Breast epithelium (tissue), 4 donors: ENCODE measurements at regions not wholly inside any gene's neighbourhood (a gene's known extent, or its start where the extent isn't known, plus 50 kb on each side); places are given as distances from the start of the nearest gene placed in this dataset.

Experiments
- DNase-seq, 2 donors: peaks; one replicate each; pipeline ENCODE4 v3.0.0-alpha.2; 2019; ENCODE audit warnings: low spot score in 2 of 2
- H3K27ac ChIP-seq, 2 donors: fragments of 200-600 bp; sonication (generic) in 1 of 2; one replicate each; pipeline ENCODE4 v1.5.1; 2016 to 2019; ENCODE audit warnings: mild to moderate bottlenecking in 1 of 2
- H3K27me3 ChIP-seq, 2 donors: fragments of 200-600 bp; sonication (generic) in 1 of 2; one replicate each; pipeline versions ENCODE4 v1.5.1 to v1.6.0; 2017 to 2019; ENCODE audit warnings: control low read depth in 1 of 2, mild to moderate bottlenecking in 1 of 2
- H3K36me3 ChIP-seq: fragments of 200-600 bp; one replicate; pipeline ENCODE4 v1.5.1; 2019
- H3K4me1 ChIP-seq, 2 donors: fragments of 200-600 bp; sonication (generic); one replicate each; pipeline ENCODE4 v1.5.1; 2016 to 2019; ENCODE audit warnings: control low read depth in 1 of 2
- H3K4me3 ChIP-seq, 3 donors: fragments of 200-600 bp; sonication (generic); 1 replicate in 2 of 3; 2 replicates in 1 of 3; pipeline ENCODE4 v1.5.1; 2016 to 2019; ENCODE audit warnings: mild to moderate bottlenecking in 3 of 3, moderate library complexity in 2 of 3
- H3K9me3 ChIP-seq, 2 donors: fragments of 200-600 bp; sonication (generic) in 1 of 2; one replicate each; pipeline ENCODE4 v1.5.1; 2016 to 2019; ENCODE audit warnings: control low read depth in 1 of 2
- CTCF ChIP-seq, 3 donors: fragments of 450-650 bp; IDR thresholded peaks; one replicate each; pipeline ENCODE4 v1.5.1; 2016 to 2017; ENCODE audit warnings: antibody characterized with exemption in 3 of 3, mild to moderate bottlenecking in 3 of 3, moderate library complexity in 3 of 3
- POLR2A ChIP-seq: fragments of 450-650 bp; IDR thresholded peaks from one replicate; pipeline ENCODE4 v1.6.1; 2016; ENCODE audit warnings: antibody characterized with exemption, mild to moderate bottlenecking, moderate library complexity
- POLR2AphosphoS5 ChIP-seq, 3 donors: sonication (generic); formaldehyde crosslinking; IDR thresholded peaks; one replicate each; pipeline ENCODE4 v1.6.1; 2017; ENCODE audit warnings: antibody characterized with exemption in 3 of 3
- intact Hi-C: fragments of 100-400 bp; cut with DNase I; formaldehyde crosslinking; loops from one replicate; pipeline ENCODE4 v1.15.1; 2023; ENCODE audit warnings: low total_unique reads

- intact Hi-C loops: no loop called here
- no peaks in the 10 kb centered on the region for H3K9me3 ChIP-seq
- TF ChIP-seq POLR2A (no peak), POLR2AphosphoS5 (IDR thresholded peaks at IDR 0.05) (no peak), CTCF (IDR thresholded peaks at IDR 0.05) (no peak)
- no peak overlapping the region for H3K27ac ChIP-seq
- no peaks in the 10 kb centered on the region for H3K4me1 ChIP-seq
- no peaks in the 10 kb centered on the region for H3K36me3 ChIP-seq
- no peak overlapping the region for H3K4me3 ChIP-seq
- no peak for DNase-seq
- no peaks in the 10 kb centered on the region for H3K27me3 ChIP-seq
These were observed 112.5 kb upstream of the RUNX3 start for GRCh38 chr1:25042331-25043227.

GRCh38 chr1:25041916-25042315 lies 111.8 kb upstream of the RUNX3 start:
- H3K9me3 ChIP-seq: no peaks in the 10 kb centered on the region
- H3K4me3 ChIP-seq: no peak overlapping the region
- H3K27me3 ChIP-seq: no peaks in the 10 kb centered on the region
- H3K27ac ChIP-seq: no peak overlapping the region
- intact Hi-C loops: no loop called here
- no peaks in the 10 kb centered on the region for H3K4me1 ChIP-seq
- TF ChIP-seq CTCF (IDR thresholded peaks at IDR 0.05) (no peak), POLR2A (no peak), POLR2AphosphoS5 (IDR thresholded peaks at IDR 0.05) (no peak)
- no peaks in the 10 kb centered on the region for H3K36me3 ChIP-seq
- peak in 1 of 2 donors; percentile 35 for DNase-seq

- intact Hi-C loops: no loop called here
- H3K36me3 ChIP-seq: no peaks in the 10 kb centered on the region
- H3K9me3 ChIP-seq: no peaks in the 10 kb centered on the region
- H3K27me3 ChIP-seq: no peaks in the 10 kb centered on the region
- DNase-seq: no peak
- no peak overlapping the region for H3K4me3 ChIP-seq
- no peak for TF ChIP-seq POLR2A
- TF ChIP-seq CTCF (IDR thresholded peaks at IDR 0.05): no peak
- TF ChIP-seq POLR2AphosphoS5 (IDR thresholded peaks at IDR 0.05): no peak
- no peak overlapping the region for H3K27ac ChIP-seq
- H3K4me1 ChIP-seq: no peaks in the 10 kb centered on the region
These were observed 110.1 kb upstream of the RUNX3 start for GRCh38 chr1:25040122-25040685.

- H3K36me3 ChIP-seq: no peaks in the 10 kb centered on the region
- H3K9me3 ChIP-seq: no peaks in the 10 kb centered on the region
- TF ChIP-seq POLR2A (no peak), CTCF (IDR thresholded peaks at IDR 0.05) (no peak), POLR2AphosphoS5 (IDR thresholded peaks at IDR 0.05) (no peak)
- no peaks in the 10 kb centered on the region for H3K4me1 ChIP-seq
- intact Hi-C loops: no loop called here
- no peak overlapping the region for H3K4me3 ChIP-seq
- H3K27me3 ChIP-seq: no peaks in the 10 kb centered on the region
- no peak for DNase-seq
- no peak overlapping the region for H3K27ac ChIP-seq
These were observed 109.2 kb upstream of the RUNX3 start for GRCh38 chr1:25039229-25039628.

- Histone ChIP-seq H3K36me3 (no peaks in the 10 kb centered on the region), H3K4me1 (no peaks in the 10 kb centered on the region), H3K4me3 (no peak overlapping the region), H3K27ac (no peak overlapping the region), H3K9me3 (no peaks in the 10 kb centered on the region), H3K27me3 (no peaks in the 10 kb centered on the region)
- TF ChIP-seq CTCF (IDR thresholded peaks at IDR 0.05): no peak
- no peak for TF ChIP-seq POLR2A
- no peak for TF ChIP-seq POLR2AphosphoS5 (IDR thresholded peaks at IDR 0.05)
- intact Hi-C loops: no loop called here
- no peak for DNase-seq
These were observed 108.6 kb upstream of the RUNX3 start for GRCh38 chr1:25038699-25039098.
